ENCODE measurements at regions not wholly inside any gene's neighbourhood (a gene's known extent, or its start where the extent isn't known, plus 50 kb on each side); places are given as distances from the start of the nearest gene placed in this dataset.

GRCh38 chr7:118420888-118421287 is 196.4 kb downstream of the ANKRD7 start:
- DNase-seq (ENCODE audit: low read depth in 1 of 2, low spot score in 1 of 2) (no peak), ATAC-seq (no peak), FAIRE-seq (no peak)
- Histone ChIP-seq H3K9me3 (no peaks in the 10 kb centered on the region), H3K4me3 (no peak overlapping the region), H3K4me1 (no peaks in the 10 kb centered on the region), H3K27ac (no peak overlapping the region), H3K4me2 (no peak overlapping the region)
- WGBS (ENCODE audit: missing lambda C conversion rate) = 26% methylated on average over 2 of the region's 2 CpGs
- ChIA-PET CTCF (no interaction called here), POLR2A (no interaction called here)
- TF ChIP-seq, protein P1, sequence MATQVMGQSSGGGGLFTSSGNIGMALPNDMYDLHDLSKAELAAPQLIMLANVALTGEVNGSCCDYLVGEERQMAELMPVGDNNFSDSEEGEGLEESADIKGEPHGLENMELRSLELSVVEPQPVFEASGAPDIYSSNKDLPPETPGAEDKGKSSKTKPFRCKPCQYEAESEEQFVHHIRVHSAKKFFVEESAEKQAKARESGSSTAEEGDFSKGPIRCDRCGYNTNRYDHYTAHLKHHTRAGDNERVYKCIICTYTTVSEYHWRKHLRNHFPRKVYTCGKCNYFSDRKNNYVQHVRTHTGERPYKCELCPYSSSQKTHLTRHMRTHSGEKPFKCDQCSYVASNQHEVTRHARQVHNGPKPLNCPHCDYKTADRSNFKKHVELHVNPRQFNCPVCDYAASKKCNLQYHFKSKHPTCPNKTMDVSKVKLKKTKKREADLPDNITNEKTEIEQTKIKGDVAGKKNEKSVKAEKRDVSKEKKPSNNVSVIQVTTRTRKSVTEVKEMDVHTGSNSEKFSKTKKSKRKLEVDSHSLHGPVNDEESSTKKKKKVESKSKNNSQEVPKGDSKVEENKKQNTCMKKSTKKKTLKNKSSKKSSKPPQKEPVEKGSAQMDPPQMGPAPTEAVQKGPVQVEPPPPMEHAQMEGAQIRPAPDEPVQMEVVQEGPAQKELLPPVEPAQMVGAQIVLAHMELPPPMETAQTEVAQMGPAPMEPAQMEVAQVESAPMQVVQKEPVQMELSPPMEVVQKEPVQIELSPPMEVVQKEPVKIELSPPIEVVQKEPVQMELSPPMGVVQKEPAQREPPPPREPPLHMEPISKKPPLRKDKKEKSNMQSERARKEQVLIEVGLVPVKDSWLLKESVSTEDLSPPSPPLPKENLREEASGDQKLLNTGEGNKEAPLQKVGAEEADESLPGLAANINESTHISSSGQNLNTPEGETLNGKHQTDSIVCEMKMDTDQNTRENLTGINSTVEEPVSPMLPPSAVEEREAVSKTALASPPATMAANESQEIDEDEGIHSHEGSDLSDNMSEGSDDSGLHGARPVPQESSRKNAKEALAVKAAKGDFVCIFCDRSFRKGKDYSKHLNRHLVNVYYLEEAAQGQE (IDR thresholded peaks at IDR 0.05) = no peak
- TF ChIP-seq GATA3 (IDR thresholded peaks at IDR 0.05; ENCODE audit: borderline replicate concordance) (no peak), RAD21 (conservative IDR thresholded peaks at IDR 0.05 in 1 of 2, IDR thresholded peaks at IDR 0.05 in 1 of 2) (no peak), CBX8 (IDR thresholded peaks at IDR 0.05) (no peak), CBX2 (IDR thresholded peaks at IDR 0.05; ENCODE audit: borderline replicate concordance, low read depth) (no peak), EP300 (IDR thresholded peaks at IDR 0.05) (no peak), KDM5A (IDR thresholded peaks at IDR 0.05) (no peak), ZNF302 (CRISPR knock-in tag; IDR thresholded peaks at IDR 0.05) (no peak), E2F6 (IDR thresholded peaks at IDR 0.05; ENCODE audit: borderline replicate concordance, low read depth) (no peak), CHD4 (IDR thresholded peaks at IDR 0.05; ENCODE audit: borderline replicate concordance) (no peak), NPAS2 (CRISPR knock-in tag; IDR thresholded peaks at IDR 0.05; ENCODE audit: borderline replicate concordance) (no peak), RCOR1 (IDR thresholded peaks at IDR 0.05; ENCODE audit: low read depth, low read length) (no peak)
- TF ChIP-seq, protein P2, sequence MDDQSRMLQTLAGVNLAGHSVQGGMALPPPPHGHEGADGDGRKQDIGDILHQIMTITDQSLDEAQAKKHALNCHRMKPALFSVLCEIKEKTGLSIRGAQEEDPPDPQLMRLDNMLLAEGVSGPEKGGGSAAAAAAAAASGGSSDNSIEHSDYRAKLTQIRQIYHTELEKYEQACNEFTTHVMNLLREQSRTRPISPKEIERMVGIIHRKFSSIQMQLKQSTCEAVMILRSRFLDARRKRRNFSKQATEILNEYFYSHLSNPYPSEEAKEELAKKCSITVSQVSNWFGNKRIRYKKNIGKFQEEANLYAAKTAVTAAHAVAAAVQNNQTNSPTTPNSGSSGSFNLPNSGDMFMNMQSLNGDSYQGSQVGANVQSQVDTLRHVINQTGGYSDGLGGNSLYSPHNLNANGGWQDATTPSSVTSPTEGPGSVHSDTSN (IDR thresholded peaks at IDR 0.05) = no peak

- FAIRE-seq = no peak
- DNase-seq (ENCODE audit: low read depth in 1 of 2, low spot score in 1 of 2) = no peak
- 2% methylated on average over 3 of the region's 3 CpGs for WGBS (ENCODE audit: missing lambda C conversion rate)
- no peak for ATAC-seq
- no peak for TF ChIP-seq CHD2 (IDR thresholded peaks at IDR 0.05; ENCODE audit: low read length, partially characterized antibody)
- no peaks in the 10 kb centered on the region for H3K4me1 ChIP-seq
- POLR2A ChIA-PET = no interaction called here
- H3K9me3 ChIP-seq = no peaks in the 10 kb centered on the region
- H3K27ac ChIP-seq = no peak overlapping the region
- CTCF ChIA-PET = no interaction called here
- no peak overlapping the region for H3K4me3 ChIP-seq
- H3K4me2 ChIP-seq = no peak overlapping the region
Measured at GRCh38 chr7:118429141-118429540, 204.6 kb downstream of the ANKRD7 start.

DNA sequence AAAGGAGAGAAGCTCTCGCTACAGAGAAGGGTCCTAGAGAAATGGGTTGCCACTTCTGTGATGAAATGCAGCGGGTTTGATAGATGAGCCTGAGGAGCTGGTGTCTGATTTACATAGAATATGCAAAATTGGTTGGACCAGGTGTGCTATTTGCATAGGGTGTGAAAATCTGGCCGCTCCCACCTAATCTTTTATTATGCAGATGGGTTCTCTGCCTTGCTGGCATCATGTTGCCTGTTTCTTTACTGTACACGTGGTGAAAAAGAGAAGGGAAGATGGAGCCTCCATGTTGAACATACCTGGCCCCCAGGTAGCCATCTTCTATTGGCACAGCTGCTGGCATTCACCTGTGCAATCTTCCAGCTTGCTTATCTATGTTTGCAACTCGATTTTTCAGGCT is 212.2 kb downstream of the ANKRD7 start:
- ATAC-seq = no peak
- H3K4me2 ChIP-seq = no peak overlapping the region
- POLR2A ChIA-PET = no interaction called here
- DNase-seq (ENCODE audit: low read depth in 1 of 2, low spot score in 1 of 2) = no peak
- FAIRE-seq = no peak
- WGBS (ENCODE audit: missing lambda C conversion rate) = 0% methylated on average over 5 of the region's 5 CpGs
- H3K4me3 ChIP-seq = no peak overlapping the region
- H3K4me1 ChIP-seq = no peaks in the 10 kb centered on the region
- CTCF ChIA-PET = interaction anchor here (0.7 to 1.2 kb wide), 2 partner anchors 9 kb away, joined by 3 read pairs; no protein-coding TSS in a partner anchor
- no peak overlapping the region for H3K27ac ChIP-seq
- no peaks in the 10 kb centered on the region for H3K9me3 ChIP-seq
- TF ChIP-seq NFE2L2 (conservative IDR thresholded peaks at IDR 0.05; ENCODE audit: low read length) (no peak), EP300 (IDR thresholded peaks at IDR 0.05) (no peak), ESRRA (IDR thresholded peaks at IDR 0.05; ENCODE audit: borderline replicate concordance, low read length) (no peak), RNF2 (IDR thresholded peaks at IDR 0.05; ENCODE audit: borderline replicate concordance, low read depth) (no peak), JUN (IDR thresholded peaks at IDR 0.05) (no peak), FOSL2 (IDR thresholded peaks at IDR 0.05) (no peak), FOSL2 (CRISPR knock-in tag; IDR thresholded peaks at IDR 0.05) (no peak), CTCF (IDR thresholded peaks at IDR 0.05) (no peak), USF2 (IDR thresholded peaks at IDR 0.05) (no peak), ZC3H11A (IDR thresholded peaks at IDR 0.05) (no peak), HOXB5 (CRISPR knock-in tag; IDR thresholded peaks at IDR 0.05) (no peak)
- TF ChIP-seq, protein P3, sequence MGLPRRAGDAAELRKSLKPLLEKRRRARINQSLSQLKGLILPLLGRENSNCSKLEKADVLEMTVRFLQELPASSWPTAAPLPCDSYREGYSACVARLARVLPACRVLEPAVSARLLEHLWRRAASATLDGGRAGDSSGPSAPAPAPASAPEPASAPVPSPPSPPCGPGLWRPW (IDR thresholded peaks at IDR 0.05) = no peak
- TF ChIP-seq, protein P4, sequence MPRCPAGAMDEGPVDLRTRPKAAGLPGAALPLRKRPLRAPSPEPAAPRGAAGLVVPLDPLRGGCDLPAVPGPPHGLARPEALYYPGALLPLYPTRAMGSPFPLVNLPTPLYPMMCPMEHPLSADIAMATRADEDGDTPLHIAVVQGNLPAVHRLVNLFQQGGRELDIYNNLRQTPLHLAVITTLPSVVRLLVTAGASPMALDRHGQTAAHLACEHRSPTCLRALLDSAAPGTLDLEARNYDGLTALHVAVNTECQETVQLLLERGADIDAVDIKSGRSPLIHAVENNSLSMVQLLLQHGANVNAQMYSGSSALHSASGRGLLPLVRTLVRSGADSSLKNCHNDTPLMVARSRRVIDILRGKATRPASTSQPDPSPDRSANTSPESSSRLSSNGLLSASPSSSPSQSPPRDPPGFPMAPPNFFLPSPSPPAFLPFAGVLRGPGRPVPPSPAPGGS (IDR thresholded peaks at IDR 0.05) = no peak
